22Rv1 (cell line): ENCODE measurements at regions not wholly inside any gene's neighbourhood (a gene's known extent, or its start where the extent isn't known, plus 50 kb on each side); places are given as distances from the start of the nearest gene placed in this dataset.

Experiments
- H3K27ac ChIP-seq: fragments of 450-650 bp; 2 replicates; pipeline ENCODE4 v1.5.1; 2017
- ZFX ChIP-seq: fragments of 450-650 bp; IDR thresholded peaks from 2 replicates; pipeline ENCODE4 v1.6.1; 2017; ENCODE audit warnings: antibody characterized with exemption, borderline replicate concordance
- TF ChIP-seq, protein P1 (sequence below): fragments of 450-650 bp; IDR thresholded peaks from 2 replicates; pipeline ENCODE4 v1.5.1; 2017; ENCODE audit warnings: mild to moderate bottlenecking

- H3K27ac ChIP-seq: no peak overlapping the region
- TF ChIP-seq ZFX: no peak
- TF ChIP-seq, protein P1, sequence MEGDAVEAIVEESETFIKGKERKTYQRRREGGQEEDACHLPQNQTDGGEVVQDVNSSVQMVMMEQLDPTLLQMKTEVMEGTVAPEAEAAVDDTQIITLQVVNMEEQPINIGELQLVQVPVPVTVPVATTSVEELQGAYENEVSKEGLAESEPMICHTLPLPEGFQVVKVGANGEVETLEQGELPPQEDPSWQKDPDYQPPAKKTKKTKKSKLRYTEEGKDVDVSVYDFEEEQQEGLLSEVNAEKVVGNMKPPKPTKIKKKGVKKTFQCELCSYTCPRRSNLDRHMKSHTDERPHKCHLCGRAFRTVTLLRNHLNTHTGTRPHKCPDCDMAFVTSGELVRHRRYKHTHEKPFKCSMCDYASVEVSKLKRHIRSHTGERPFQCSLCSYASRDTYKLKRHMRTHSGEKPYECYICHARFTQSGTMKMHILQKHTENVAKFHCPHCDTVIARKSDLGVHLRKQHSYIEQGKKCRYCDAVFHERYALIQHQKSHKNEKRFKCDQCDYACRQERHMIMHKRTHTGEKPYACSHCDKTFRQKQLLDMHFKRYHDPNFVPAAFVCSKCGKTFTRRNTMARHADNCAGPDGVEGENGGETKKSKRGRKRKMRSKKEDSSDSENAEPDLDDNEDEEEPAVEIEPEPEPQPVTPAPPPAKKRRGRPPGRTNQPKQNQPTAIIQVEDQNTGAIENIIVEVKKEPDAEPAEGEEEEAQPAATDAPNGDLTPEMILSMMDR: no peak
Measured at GRCh38 chr15:98202256-98202655, 241.8 kb downstream of the ARRDC4 start.

DNA sequence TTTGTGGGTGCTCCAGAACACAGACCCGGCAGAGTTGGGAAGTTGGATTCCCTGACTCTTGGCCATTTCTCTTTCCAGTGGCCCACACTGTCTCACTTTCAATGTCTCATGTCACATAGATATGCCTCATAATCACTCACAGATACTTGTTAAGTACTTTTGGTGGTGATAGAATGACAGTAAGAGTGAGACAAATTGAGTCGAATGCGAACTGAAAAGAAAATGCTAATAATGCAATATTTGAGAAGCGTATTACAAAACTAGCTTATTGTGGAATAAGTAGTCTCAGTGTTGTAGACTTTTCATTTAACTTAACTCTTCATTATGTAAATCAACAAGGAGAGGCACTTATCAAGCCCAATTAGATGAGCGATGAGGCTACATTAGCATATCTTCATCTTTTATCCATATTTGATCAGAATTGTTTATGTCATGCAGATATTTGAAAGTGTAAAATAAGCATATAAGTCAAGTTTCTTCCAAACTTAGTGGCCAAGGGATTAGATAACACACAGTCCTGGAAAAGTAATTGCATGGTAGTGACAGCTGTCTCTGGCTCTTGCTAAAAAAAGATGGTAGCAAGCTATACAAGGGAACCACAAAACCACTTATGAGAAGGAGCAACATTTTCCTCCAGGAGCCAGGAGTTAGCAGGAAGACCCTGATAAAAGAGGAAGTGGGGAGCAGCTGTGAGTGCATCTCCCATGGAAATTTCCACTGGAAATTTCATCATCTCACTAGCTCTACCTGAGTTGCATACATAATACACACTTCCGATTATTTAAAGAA lies 243.6 kb downstream of the ARRDC4 start:
- TF ChIP-seq, protein P1: no peak
- TF ChIP-seq ZFX: no peak
- H3K27ac ChIP-seq: no peak overlapping the region

DNA sequence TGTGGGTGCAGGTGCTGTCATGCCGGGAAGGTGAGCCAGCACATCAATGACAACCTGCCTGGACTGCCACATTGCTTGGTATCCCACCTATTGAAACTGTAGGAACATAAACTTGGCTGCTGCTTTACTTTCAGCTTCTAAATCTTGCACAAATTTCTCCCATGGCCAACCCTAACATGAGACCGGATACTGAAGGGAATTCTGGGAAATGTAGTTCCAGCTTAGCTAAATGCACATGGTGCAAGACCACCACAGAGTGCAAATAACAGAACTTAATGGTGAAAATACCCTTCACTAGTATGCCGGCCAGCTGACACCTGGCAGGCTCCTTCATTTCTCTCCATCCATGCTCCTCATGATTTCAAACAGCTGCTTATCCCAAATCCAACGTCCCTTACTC lies 247.4 kb downstream of the ARRDC4 start:
- H3K27ac ChIP-seq: no peak overlapping the region
- TF ChIP-seq ZFX: no peak

DNA sequence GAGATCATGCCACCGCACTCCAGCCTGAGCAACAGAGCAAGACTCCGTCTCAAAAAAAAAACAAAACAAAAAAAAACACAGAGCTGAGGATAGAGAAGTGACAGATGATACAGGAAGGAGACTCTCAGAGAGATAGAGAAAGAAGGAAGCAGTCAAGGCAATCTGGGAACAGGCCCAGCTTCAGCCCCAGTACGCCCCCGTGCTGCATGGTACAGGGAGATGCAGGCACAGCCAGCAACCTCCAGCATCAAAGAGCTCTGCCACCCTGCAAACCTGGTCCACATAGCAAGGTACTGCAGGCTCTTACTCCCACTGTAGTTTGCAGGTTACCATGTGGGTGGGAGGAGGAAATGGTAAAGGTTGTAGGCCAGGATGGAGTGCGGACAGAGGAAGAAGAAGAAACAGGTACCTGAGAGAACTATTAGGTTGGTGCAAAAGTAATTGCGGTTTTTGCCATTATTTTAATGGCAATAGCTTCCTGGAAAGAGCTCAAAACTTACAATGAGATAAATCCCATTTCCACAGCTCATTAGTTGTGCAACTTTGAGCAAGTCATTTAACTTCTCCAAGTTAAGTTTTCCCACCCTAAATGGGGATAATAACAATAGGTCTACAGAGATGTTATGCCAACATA lies 253.0 kb downstream of the ARRDC4 start:
- no peak for TF ChIP-seq ZFX
- TF ChIP-seq, protein P1: no peak

GRCh38 chr15:98216166-98216565 lies 255.7 kb downstream of the ARRDC4 start:
- no peak overlapping the region for H3K27ac ChIP-seq
- TF ChIP-seq, protein P1: no peak
- TF ChIP-seq ZFX: no peak

More for the DNA sequence above, 253.0 kb downstream of the ARRDC4 start:
- no peak overlapping the region for H3K27ac ChIP-seq

- no peak overlapping the region for H3K27ac ChIP-seq
- TF ChIP-seq, protein P1: no peak
- TF ChIP-seq ZFX: no peak
Measured at GRCh38 chr15:98217356-98217755, 256.9 kb downstream of the ARRDC4 start.

GRCh38 chr15:98221144-98221543 lies 260.6 kb downstream of the ARRDC4 start:
- H3K27ac ChIP-seq: no peak overlapping the region
- TF ChIP-seq, protein P1: no peak
- TF ChIP-seq ZFX: no peak
